HPDE6-E6E7 (cell line): ENCODE measurements at regions not wholly inside any gene's neighbourhood (a gene's known extent, or its start where the extent isn't known, plus 50 kb on each side); places are given as distances from the start of the nearest gene placed in this dataset.

ENCODE experiments used
- DNase-seq: peaks from one replicate; pipeline ENCODE4 v3.0.0; 2011; ENCODE audit warnings: missing footprints; ENCODE audit errors: extremely low spot score

GRCh38 chr21:35428937-35429336, 379.8 kb upstream of the RUNX1 start:
- DNase-seq: no peak

- DNase-seq: no peak
Observed at GRCh38 chr21:35428489-35428888, 379.4 kb upstream of the RUNX1 start.

DNA sequence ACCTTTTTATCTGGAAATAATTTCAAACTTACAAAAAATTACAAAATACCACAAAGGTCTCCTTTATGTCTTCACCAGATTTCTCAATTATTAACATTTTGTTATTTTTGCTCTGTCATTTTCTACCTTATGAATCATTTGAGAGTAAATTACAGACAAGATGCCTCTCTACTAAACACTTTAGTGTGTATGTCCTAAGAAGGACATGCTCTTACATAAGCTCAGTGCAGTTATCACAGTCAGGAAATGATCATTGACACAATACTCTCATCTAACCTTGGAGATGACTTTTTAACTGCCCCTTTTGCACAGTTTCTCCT, 378.9 kb upstream of the RUNX1 start:
- no peak for DNase-seq

GRCh38 chr21:35427320-35428000, 378.4 kb upstream of the RUNX1 start:
- no peak for DNase-seq

DNA sequence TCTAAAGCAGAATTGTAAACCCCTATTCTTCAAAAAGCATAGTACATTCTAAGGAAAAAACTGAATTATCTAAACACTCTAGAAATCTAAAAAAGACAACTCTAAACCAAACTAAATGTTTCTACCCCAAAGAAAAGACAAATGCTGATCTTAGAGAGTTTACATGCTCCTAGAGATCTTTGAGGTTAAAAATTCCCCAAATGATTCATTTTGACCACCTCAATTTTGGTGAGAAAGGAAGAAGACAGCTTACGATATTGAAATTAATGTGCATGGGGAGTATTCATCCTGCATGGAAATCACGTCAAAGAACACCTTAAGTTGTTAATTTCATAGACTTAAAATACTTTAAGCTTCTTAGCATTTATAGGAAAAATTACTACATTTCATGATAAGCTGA, 377.8 kb upstream of the RUNX1 start:
- DNase-seq: no peak

DNA sequence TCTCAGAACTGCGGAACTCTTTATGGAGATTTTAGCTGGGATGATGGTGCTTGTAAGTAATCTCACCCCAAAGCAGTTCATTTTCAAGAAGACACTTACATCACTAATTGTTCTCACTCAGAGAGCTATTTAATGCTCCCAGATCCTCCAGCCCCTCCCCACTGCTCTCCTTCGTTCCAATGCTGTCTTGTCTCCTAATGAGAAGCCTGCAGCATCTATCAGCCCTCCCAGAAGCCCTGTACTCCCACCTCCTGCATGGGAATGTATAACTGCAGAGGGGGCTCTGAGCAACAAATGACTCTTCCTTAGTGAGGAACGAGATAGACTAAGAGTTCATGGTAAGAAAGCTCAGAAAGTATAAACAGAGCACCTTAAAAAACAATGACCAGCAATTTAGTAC, 377.4 kb upstream of the RUNX1 start:
- DNase-seq: no peak

DNA sequence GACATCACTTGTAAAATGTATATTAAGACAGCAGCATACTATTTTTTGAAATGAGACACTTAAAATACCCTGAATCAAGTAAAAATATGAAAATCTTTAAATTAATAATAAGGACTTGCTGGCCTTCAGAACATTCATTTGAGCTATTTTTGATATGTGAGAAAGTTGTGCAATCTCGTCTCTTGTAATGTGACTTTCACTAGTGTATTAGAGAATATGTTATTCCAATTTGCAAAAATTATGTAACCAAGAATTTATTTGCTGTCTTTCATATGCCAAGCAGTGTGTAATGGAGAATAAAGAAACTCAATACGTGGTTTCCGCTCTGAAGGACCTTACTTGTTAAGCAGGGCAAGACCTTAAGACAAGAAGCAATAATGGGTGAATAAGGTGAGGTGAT, 375.0 kb upstream of the RUNX1 start:
- DNase-seq: no peak

- no peak for DNase-seq
Observed at GRCh38 chr21:35423709-35424108, 374.6 kb upstream of the RUNX1 start.

- DNase-seq: no peak
Observed at GRCh38 chr21:35422011-35422410, 372.9 kb upstream of the RUNX1 start.

GRCh38 chr21:35421221-35421620, 372.1 kb upstream of the RUNX1 start:
- no peak for DNase-seq

DNA sequence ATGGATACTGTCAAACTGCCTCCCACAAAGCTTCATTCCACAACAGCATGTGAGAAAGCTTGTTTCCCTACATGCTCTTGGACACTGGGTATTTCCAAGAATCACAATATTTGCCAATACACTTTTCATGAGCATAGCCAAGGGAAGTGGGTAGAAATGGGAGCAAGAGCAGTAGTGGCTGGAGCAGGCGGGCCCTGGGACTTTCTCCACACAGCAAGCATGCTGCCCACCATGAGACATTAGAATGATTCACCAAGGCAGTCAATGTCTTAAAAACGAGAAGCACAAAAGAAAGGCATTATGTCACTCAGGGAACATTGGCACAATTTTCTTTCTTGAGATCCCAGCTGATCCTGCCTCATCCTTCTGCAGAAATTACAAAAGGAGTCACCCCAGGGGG, 371.6 kb upstream of the RUNX1 start:
- no peak for DNase-seq

DNA sequence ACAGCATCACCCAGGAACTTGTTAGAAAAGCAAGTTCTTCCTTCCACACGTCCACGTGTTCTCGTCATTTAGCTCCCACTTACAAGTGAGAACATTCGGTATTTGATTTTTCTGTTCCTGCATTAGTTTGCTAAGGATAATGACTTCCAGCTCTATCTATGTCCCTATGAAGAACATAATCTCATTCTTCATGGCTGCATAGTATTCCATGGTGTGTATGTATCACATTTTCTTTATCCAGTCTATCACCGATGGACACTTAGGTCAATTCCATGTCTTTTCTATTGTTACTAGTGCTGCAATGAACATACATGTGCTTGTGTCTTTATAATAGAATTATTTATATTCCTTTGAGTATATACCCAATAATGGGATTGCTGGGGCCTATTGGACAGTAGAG, 368.7 kb upstream of the RUNX1 start:
- no peak for DNase-seq

- DNase-seq: no peak
Observed at GRCh38 chr21:35416866-35417489, 367.9 kb upstream of the RUNX1 start.

GRCh38 chr21:35414507-35415139, 365.5 kb upstream of the RUNX1 start:
- no peak for DNase-seq

- DNase-seq: no peak
Observed at GRCh38 chr21:35414056-35414455, 365.0 kb upstream of the RUNX1 start.

DNA sequence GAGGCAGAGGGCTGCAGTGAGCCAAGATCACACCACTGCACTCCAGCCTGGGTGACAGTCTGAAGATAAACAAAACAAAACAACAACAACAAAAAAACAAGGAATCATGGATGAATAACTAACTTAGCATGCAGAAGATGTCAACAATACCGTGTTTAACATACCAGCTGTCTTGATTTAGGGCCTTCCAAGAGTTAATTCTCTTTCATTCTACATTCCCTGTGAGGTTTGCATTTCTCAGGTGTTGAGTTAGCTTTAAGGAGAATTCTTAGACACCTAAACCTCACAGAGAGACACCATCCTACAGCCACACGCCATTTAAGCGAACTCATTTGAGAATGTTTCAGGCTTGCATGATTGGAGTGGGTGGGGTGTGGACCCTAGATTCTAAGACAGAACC, 363.1 kb upstream of the RUNX1 start:
- DNase-seq: no peak

DNA sequence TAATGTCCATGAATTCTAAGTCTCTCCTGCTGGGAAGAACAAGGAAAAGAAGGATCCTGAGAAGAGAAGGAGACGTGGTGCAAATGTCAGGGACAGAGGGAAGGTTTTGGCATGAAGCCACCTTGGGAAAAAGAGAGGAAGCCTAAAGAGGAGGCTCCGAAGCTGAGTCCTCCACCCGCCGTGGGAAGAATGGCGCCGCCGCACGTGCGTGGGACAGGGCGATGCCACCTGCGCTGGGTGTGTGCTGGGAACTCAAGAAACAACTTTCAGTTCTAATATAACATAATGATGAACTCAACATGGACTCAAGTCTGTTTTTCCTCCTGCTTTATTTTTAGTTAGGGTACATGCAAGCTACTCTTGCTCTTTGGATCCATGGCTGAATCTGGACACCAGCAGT, 362.3 kb upstream of the RUNX1 start:
- no peak for DNase-seq

- no peak for DNase-seq
Observed at GRCh38 chr21:35410656-35411055, 361.6 kb upstream of the RUNX1 start.

DNA sequence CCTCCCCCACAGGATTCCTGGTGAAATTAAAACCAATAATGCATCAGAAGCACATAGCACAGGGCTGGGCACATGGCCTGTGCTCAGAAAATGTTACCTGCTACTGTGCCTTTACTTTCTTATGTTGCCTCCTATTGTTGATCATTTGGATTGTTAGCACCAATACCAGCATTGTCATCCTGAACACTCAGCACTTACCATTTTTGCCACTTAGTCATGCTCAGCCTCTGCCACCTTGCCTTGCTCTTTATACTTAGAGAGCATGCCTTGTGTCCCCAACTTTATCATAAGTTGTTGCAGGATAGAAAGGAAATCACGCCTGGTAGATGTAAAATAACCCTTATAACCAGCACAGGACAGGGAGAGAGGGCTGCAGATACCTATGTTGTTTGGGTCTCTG, 361.0 kb upstream of the RUNX1 start:
- DNase-seq: no peak

DNA sequence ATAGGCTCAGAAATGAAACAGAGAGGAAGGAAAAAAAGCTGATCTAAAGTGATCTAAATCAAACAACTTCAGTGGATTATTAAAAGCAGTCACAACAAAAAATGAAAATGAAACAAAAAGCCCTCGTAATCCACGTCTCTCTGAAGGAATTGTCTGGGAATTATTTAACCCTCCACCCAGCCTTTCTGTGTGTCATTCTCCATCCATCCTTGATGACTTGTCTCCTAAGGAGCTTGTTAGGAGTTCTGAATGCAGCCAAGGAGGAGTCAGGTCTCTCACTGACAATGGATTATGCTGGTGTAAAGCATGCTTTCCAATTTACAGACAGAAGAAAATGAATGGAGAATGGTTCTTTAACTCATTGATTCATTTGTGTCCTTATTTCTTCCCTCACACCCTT, 359.3 kb upstream of the RUNX1 start:
- no peak for DNase-seq

DNA sequence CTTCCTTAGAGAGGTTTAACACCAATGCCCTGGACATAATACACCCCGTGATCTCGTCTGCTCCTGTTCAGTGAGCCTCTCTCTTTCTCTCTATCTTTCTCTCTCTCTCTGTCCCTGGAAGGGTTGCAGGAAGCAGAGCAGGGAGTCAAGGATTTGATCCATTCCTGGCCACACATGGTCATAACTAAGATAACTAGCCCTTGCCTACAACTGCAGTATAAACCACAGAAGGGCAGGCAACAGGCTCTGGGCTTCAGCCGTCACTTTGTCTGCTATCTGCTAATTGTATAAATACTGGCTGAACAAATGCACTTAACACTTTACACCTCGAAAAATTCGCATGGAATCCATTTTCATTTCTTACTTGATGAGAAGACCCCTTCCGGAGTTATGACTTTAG, 357.5 kb upstream of the RUNX1 start:
- DNase-seq: no peak

DNA sequence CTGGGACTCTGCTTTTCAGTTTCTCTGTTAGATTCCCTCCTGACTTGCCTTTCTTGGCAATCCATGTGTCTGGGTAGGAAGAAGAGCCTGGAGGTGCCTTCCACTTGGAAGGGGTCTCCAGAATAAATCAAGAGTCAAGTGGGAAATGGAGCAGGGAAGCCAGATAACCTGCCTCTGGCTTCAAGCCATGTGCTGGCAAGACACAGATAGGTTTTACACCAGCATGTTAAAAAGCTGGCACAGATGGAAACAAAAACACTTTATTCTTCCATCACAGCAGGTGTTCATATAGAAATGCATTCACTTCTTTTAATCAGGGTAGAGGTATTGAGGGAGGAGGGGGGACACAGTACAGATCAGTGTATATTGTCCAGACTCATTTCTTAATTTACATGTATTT, 356.9 kb upstream of the RUNX1 start:
- no peak for DNase-seq

DNA sequence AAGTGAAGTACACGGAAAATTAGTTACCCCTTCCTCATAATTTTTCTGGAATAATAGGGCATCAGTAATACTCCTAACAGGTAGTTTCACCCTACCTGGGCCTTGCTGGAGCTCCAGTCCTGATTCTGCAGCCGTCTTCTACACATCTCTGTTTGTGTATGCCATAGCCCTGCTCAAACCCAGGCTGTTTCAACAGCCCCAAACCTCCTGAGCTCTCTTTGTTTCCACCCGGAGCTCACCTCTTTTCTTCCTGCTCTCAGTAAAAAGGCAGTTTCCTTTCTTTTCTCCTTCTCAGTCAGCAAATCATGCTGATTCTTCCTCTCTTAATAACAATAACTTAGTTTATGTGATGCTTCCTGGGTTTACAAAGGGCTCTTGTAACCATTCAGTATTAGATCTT, 355.1 kb upstream of the RUNX1 start:
- no peak for DNase-seq

DNA sequence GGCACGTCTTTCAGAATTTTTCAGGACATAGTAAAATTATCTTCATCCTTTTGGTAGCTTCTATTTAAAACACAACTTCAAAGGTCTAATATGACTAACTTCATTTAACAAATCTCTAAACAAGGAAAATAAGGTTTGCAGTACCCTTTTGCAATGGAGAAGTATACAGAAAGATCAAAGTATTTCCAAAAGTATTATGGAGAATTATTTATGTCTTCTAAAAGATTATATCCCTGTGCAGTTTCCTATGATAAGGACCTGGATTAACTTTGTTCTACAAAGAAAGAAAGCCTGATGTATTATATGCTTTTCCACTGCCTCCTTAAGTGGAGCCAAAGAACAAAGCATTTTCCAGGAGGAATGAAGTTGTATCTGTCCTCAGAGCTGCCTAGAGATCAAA, 353.0 kb upstream of the RUNX1 start:
- DNase-seq: no peak
